ENCODE measurements at regions not wholly inside any gene's neighbourhood (a gene's known extent, or its start where the extent isn't known, plus 50 kb on each side); places are given as distances from the start of the nearest gene placed in this dataset.
"Not testable (repeated sequence)": the region's sequence is repeated elsewhere in the genome, so short reads cannot be mapped to it uniquely, and the experiment has no call there.

GRCh38 chr1:104195395-104195794 is 445.7 kb downstream of the AMY1C start:
- no peak for TF ChIP-seq CTCF (conservative IDR thresholded peaks at IDR 0.05; ENCODE audit: low read length)
- DNase-seq (ENCODE audit: low read depth): no peak
- no peak overlapping the region for H3K4me3 ChIP-seq (ENCODE audit: low read length)

- no peak for DNase-seq (ENCODE audit: low read depth)
- no peak overlapping the region for H3K4me3 ChIP-seq (ENCODE audit: low read length)
- TF ChIP-seq CTCF (conservative IDR thresholded peaks at IDR 0.05; ENCODE audit: low read length): no peak
These were observed 446.4 kb downstream of the AMY1C start for GRCh38 chr1:104196136-104196535.

- TF ChIP-seq CTCF (conservative IDR thresholded peaks at IDR 0.05; ENCODE audit: low read length): no peak
- DNase-seq (ENCODE audit: low read depth): no peak
- no peak overlapping the region for H3K4me3 ChIP-seq (ENCODE audit: low read length)
These were observed 447.8 kb downstream of the AMY1C start for GRCh38 chr1:104197516-104197915.

- no peak for TF ChIP-seq CTCF (conservative IDR thresholded peaks at IDR 0.05; ENCODE audit: low read length)
- no peak for DNase-seq (ENCODE audit: low read depth)
- H3K4me3 ChIP-seq (ENCODE audit: low read length): no peak overlapping the region
These were observed 462.5 kb downstream of the AMY1C start for GRCh38 chr1:104212239-104212638.

GRCh38 chr1:104217395-104217986 is 467.8 kb downstream of the AMY1C start:
- not testable (repeated sequence) for DNase-seq (ENCODE audit: low read depth); H3K4me3 ChIP-seq (ENCODE audit: low read length)

GRCh38 chr1:104229860-104230259 is 480.2 kb downstream of the AMY1C start:
- H3K4me3 ChIP-seq (ENCODE audit: low read length): no peak overlapping the region
- no peak for TF ChIP-seq CTCF (conservative IDR thresholded peaks at IDR 0.05; ENCODE audit: low read length)
- no peak for DNase-seq (ENCODE audit: low read depth)

- no peak for DNase-seq (ENCODE audit: low read depth)
- no peak overlapping the region for H3K4me3 ChIP-seq (ENCODE audit: low read length)
- no peak for TF ChIP-seq CTCF (conservative IDR thresholded peaks at IDR 0.05; ENCODE audit: low read length)
These were observed 482.0 kb downstream of the AMY1C start for GRCh38 chr1:104231676-104232075.

GRCh38 chr1:104235141-104235540 is 485.4 kb downstream of the AMY1C start:
- no peak for DNase-seq (ENCODE audit: low read depth)
- TF ChIP-seq CTCF (conservative IDR thresholded peaks at IDR 0.05; ENCODE audit: low read length): no peak
- no peak overlapping the region for H3K4me3 ChIP-seq (ENCODE audit: low read length)
